Uterus (tissue), 2 donors: ENCODE measurements at regions not wholly inside any gene's neighbourhood (a gene's known extent, or its start where the extent isn't known, plus 50 kb on each side); places are given as distances from the start of the nearest gene placed in this dataset.

Experiments
- CTCF ChIP-seq, 4 experiments: fragments of 200-600 bp in 2 of 4; fragments of 450-650 bp in 2 of 4; sonication (generic) in 2 of 4; IDR thresholded peaks; one replicate each; pipeline ENCODE4 v1.5.1; 2016 to 2019; ENCODE audit warnings: antibody characterized with exemption in 4 of 4, mild to moderate bottlenecking in 2 of 4, moderate library complexity in 1 of 4
- POLR2A ChIP-seq, 2 donors: fragments of 450-650 bp; IDR thresholded peaks; one replicate each; pipeline ENCODE4 v1.6.1; 2016; ENCODE audit warnings: antibody characterized with exemption in 2 of 2, mild to moderate bottlenecking in 1 of 2, moderate library complexity in 1 of 2

GRCh38 chr5:86968301-86968753 lies 299.4 kb upstream of the RASA1 start:
- TF ChIP-seq CTCF (IDR thresholded peaks at IDR 0.05) (peak; percentile 9 to 38 (median 32)), POLR2A (IDR thresholded peaks at IDR 0.05) (no peak)
